Upper lobe of left lung (tissue), 6 donors: ENCODE measurements at regions not wholly inside any gene's neighbourhood (a gene's known extent, or its start where the extent isn't known, plus 50 kb on each side); places are given as distances from the start of the nearest gene placed in this dataset.
A peak's percentile ranks its signal among the peaks of the same experiment; 100 is the strongest.

Experiments used
- ATAC-seq, 2 donors: fragments of 200-7000 bp; cut with Tn5 transposase; one replicate each; pipeline ENCODE4 v1.9.1; 2022; ENCODE audit warnings: mild to moderate bottlenecking in 2 of 2, moderate library complexity in 2 of 2; ENCODE audit not compliant: low FRiP score in 2 of 2
- DNase-seq, 2 donors: peaks; one replicate each; pipeline ENCODE4 v3.0.0-alpha.2; 2019 to 2020
- H3K27ac ChIP-seq, 4 donors: fragments of 200-600 bp; sonication (generic); one replicate each; pipeline ENCODE4 v1.5.1; 2016 to 2019
- H3K27me3 ChIP-seq, 4 donors: fragments of 200-600 bp; sonication (generic); one replicate each; pipeline ENCODE4 v1.5.1; 2017 to 2019
- H3K36me3 ChIP-seq, 4 donors: fragments of 200-600 bp; sonication (generic); one replicate each; pipeline ENCODE4 v1.5.1; 2016 to 2019
- H3K4me1 ChIP-seq, 4 donors: fragments of 200-600 bp; sonication (generic); one replicate each; pipeline ENCODE4 v1.5.1; 2018 to 2019
- H3K4me3 ChIP-seq, 4 donors: fragments of 200-600 bp; sonication (generic); one replicate each; pipeline ENCODE4 v1.5.1; 2017 to 2019; ENCODE audit warnings: mild to moderate bottlenecking in 2 of 4, moderate library complexity in 1 of 4
- H3K9me3 ChIP-seq, 4 donors: fragments of 200-600 bp; sonication (generic); one replicate each; pipeline ENCODE4 v1.5.1; 2018 to 2019
- CTCF ChIP-seq, 6 experiments: fragments of 450-650 bp in 4 of 6; fragments of 200-600 bp in 2 of 6; sonication (generic) in 2 of 6; IDR thresholded peaks; one replicate each; pipeline ENCODE4 v1.5.1; 2016 to 2019; ENCODE audit warnings: antibody characterized with exemption in 6 of 6
- EP300 ChIP-seq, 4 donors: sonication (generic); formaldehyde crosslinking; IDR thresholded peaks; one replicate each; pipeline ENCODE4 v1.5.1; 2017; ENCODE audit warnings: antibody characterized with exemption in 4 of 4, control low read depth in 2 of 4
- POLR2A ChIP-seq, 4 donors: fragments of 450-650 bp; IDR thresholded peaks; one replicate each; pipeline ENCODE4 v1.5.1; 2016 to 2017; ENCODE audit warnings: antibody characterized with exemption in 4 of 4, mild to moderate bottlenecking in 2 of 4
- POLR2AphosphoS5 ChIP-seq, 2 donors: sonication (generic); formaldehyde crosslinking; IDR thresholded peaks; one replicate each; pipeline ENCODE4 v1.5.1; 2017; ENCODE audit warnings: antibody characterized with exemption in 2 of 2
- WGBS, 2 donors: methylation state at CpG; one replicate each; pipeline ENCODE4 v1.1.5; 2017 to 2018; 5-methylcytosine and 5-hydroxymethylcytosine counted together
- donor health status: DM: no; HTN: no; CAD: no; lungs with moderate emphysema.
- donor health status: DM: no; HTN: yes; CAD: no; lungs with severe emphysema.

- H3K9me3 ChIP-seq = peaks cover 0 to 15% (median 8%) of the 10 kb centered on the region in 4 donors
- no peak overlapping the region for H3K27ac ChIP-seq
- H3K4me1 ChIP-seq = no peaks in the 10 kb centered on the region
- TF ChIP-seq EP300 (IDR thresholded peaks at IDR 0.05) = no peak
- no peak for TF ChIP-seq CTCF (IDR thresholded peaks at IDR 0.05)
- no peak for TF ChIP-seq POLR2AphosphoS5 (IDR thresholded peaks at IDR 0.05)
- TF ChIP-seq POLR2A (IDR thresholded peaks at IDR 0.05) = no peak
- ATAC-seq (no peak), DNase-seq (no peak)
- no peak overlapping the region for H3K4me3 ChIP-seq
- H3K27me3 ChIP-seq = no peaks in the 10 kb centered on the region
- no peaks in the 10 kb centered on the region for H3K36me3 ChIP-seq
Measured at GRCh38 chr10:65030263-65030662, 1509.1 kb downstream of the REEP3 start.

- H3K4me3 ChIP-seq = peak overlapping the region in 1 of 4 donors; percentile 4
- H3K9me3 ChIP-seq = peaks cover 0 to 16% (median 10%) of the 10 kb centered on the region in 4 donors
- no peaks in the 10 kb centered on the region for H3K27me3 ChIP-seq
- 36 to 40% methylated on average over 4 of the region's 4 CpGs for WGBS, 2 donors
- DNase-seq (no peak), ATAC-seq (peak in 1 of 2 donors; percentile 19)
- H3K36me3 ChIP-seq = no peaks in the 10 kb centered on the region
- TF ChIP-seq POLR2A (IDR thresholded peaks at IDR 0.05) (no peak), CTCF (IDR thresholded peaks at IDR 0.05) (no peak), POLR2AphosphoS5 (IDR thresholded peaks at IDR 0.05) (no peak), EP300 (IDR thresholded peaks at IDR 0.05) (no peak)
- no peaks in the 10 kb centered on the region for H3K4me1 ChIP-seq
- peak overlapping the region in 2 of 4 donors; percentile 19 to 49 for H3K27ac ChIP-seq
Measured at GRCh38 chr10:65032867-65033769, 1511.9 kb downstream of the REEP3 start.

DNA sequence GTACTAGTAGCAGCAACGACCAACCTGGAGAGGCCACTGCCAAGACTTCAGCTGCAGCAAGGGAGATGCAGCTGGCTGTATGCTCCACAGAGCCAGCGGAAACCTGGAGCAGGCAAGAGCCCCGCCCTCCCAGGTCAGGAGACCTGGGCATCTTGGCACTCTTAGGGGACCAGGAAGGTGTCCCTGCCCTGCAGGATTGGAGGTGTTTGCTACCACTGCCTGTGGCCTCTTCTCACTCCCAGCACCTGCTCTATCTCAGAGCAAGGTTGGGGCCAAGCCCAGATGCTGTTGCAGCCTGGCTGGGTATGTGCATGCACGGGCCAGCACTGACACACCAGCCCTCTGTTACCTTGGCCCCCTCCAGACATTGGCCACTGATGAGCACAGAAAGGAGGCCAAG, 1512.8 kb downstream of the REEP3 start:
- Histone ChIP-seq H3K9me3 (peaks cover 0 to 16% (median 10%) of the 10 kb centered on the region in 4 donors), H3K4me1 (no peaks in the 10 kb centered on the region), H3K27ac (peak overlapping the region in 1 of 4 donors; percentile 49), H3K4me3 (peak overlapping the region in 1 of 4 donors; percentile 4), H3K27me3 (no peaks in the 10 kb centered on the region), H3K36me3 (no peaks in the 10 kb centered on the region)
- 27 to 80% methylated on average over 1 to 4 of the region's 4 CpGs for WGBS, 2 donors
- ATAC-seq = peak; percentile 32 to 53
- TF ChIP-seq POLR2A (IDR thresholded peaks at IDR 0.05) = no peak
- no peak for TF ChIP-seq EP300 (IDR thresholded peaks at IDR 0.05)
- TF ChIP-seq POLR2AphosphoS5 (IDR thresholded peaks at IDR 0.05) = no peak
- TF ChIP-seq CTCF (IDR thresholded peaks at IDR 0.05) = no peak
- no peak for DNase-seq

DNA sequence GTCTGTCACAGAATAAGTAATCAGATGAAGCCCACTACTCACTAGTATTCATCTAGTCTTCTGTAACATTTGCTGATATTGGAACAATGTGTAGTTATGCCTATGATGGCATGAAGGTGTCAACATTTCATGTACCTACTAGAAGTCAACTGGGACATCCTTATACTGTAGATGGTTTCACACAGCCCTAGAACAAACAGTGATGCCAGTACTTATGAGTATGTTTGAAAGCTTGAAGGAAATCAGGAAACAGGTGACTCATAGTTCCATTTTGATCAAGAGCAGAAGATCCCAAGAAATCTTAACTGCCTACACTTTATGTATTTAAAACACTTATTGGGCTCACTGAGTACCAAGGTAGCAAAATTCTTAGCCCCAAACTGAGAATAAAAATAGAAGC, 1519.6 kb downstream of the REEP3 start:
- H3K27me3 ChIP-seq = no peaks in the 10 kb centered on the region
- no peak for TF ChIP-seq POLR2A (IDR thresholded peaks at IDR 0.05)
- H3K36me3 ChIP-seq = no peaks in the 10 kb centered on the region
- no peaks in the 10 kb centered on the region for H3K9me3 ChIP-seq
- ATAC-seq (no peak), DNase-seq (no peak)
- no peak overlapping the region for H3K27ac ChIP-seq
- no peaks in the 10 kb centered on the region for H3K4me1 ChIP-seq
- H3K4me3 ChIP-seq = no peak overlapping the region

DNA sequence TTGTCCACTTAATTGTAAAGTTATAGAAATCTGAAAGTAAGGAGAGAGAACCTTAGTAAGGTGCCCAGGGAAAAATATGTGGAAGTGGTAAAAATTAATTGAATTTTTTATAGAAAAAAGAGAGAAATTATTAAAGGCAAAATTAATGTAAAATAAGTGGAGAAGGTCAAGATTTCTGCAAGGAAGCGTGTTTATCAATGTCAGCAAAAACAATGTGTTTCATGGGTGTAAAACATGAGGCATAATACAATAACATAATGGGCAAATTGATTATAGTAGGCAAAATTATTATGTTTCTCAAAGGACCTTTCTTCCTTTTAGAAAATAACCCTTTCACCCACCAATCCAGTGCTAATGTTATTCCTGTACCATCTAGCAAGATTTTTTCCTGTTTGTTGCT, 1520.1 kb downstream of the REEP3 start:
- no peak overlapping the region for H3K4me3 ChIP-seq
- no peak overlapping the region for H3K27ac ChIP-seq
- H3K9me3 ChIP-seq = no peaks in the 10 kb centered on the region
- WGBS, 2 donors = 75 to 85% methylated on average over 1 of the region's 1 CpG
- DNase-seq (no peak), ATAC-seq (no peak)
- H3K36me3 ChIP-seq = no peaks in the 10 kb centered on the region
- no peaks in the 10 kb centered on the region for H3K27me3 ChIP-seq
- no peaks in the 10 kb centered on the region for H3K4me1 ChIP-seq
- TF ChIP-seq POLR2A (IDR thresholded peaks at IDR 0.05) = no peak
- no peak for TF ChIP-seq CTCF (IDR thresholded peaks at IDR 0.05)
- no peak for TF ChIP-seq POLR2AphosphoS5 (IDR thresholded peaks at IDR 0.05)
- no peak for TF ChIP-seq EP300 (IDR thresholded peaks at IDR 0.05)
